ENCODE measurements at regions not wholly inside any gene's neighbourhood (a gene's known extent, or its start where the extent isn't known, plus 50 kb on each side); places are given as distances from the start of the nearest gene placed in this dataset.

DNA sequence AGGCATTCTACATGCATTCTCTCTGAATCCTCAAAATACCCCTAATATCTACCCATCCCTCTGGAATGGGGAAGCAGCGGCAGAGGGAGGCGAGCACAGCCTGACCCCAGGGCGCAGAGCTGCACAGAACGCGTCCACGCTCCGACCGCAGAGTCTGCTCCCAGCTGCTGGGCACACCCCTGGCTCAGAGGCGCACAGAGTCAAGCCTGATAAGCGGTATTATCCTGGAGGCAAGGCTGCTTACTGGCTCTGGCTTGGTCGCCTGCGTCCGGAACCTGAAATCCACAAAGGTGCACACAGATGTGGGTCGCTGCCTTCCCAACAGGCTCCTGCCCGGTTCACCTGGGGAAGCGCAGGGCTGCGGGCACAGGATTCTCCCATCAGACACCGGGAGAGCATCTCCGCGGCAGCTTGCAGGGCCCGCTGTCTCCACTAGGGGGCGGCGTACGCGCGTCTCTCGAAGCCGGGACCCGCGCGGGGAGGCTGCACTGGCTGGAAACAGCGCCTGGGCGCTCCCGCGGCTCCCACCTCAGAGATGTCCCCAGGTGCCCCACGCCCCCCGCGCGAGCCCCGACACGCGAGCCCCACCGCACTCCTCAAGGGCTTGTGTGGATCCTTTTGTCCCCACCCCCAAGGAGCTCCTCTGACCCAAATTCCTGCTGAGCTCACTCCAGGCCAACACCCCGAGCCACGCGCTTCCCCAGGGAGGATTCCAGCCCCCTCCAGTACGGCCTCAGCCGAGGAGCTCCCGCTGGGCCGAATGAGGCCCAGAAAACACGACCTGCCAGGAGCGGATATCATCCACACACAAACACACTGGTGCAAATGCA, 120.1 kb upstream of the FZD10 start:
- TF ChIP-seq, protein P1, sequence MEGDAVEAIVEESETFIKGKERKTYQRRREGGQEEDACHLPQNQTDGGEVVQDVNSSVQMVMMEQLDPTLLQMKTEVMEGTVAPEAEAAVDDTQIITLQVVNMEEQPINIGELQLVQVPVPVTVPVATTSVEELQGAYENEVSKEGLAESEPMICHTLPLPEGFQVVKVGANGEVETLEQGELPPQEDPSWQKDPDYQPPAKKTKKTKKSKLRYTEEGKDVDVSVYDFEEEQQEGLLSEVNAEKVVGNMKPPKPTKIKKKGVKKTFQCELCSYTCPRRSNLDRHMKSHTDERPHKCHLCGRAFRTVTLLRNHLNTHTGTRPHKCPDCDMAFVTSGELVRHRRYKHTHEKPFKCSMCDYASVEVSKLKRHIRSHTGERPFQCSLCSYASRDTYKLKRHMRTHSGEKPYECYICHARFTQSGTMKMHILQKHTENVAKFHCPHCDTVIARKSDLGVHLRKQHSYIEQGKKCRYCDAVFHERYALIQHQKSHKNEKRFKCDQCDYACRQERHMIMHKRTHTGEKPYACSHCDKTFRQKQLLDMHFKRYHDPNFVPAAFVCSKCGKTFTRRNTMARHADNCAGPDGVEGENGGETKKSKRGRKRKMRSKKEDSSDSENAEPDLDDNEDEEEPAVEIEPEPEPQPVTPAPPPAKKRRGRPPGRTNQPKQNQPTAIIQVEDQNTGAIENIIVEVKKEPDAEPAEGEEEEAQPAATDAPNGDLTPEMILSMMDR (IDR thresholded peaks at IDR 0.05; ENCODE audit: low read depth, low read length) = peak; percentile 28
- TF ChIP-seq POLR2A (IDR thresholded peaks at IDR 0.05; ENCODE audit: extremely low read depth, insufficient read length) = no peak
